Stimulated activated CD4-positive, alpha-beta T cell treated with anti-CD3 and anti-CD28 coated beads, Interleukin-1b, Interleukin-23, amount 100 ng/mL, for 1 hour (primary cell): ENCODE measurements at regions not wholly inside any gene's neighbourhood (a gene's known extent, or its start where the extent isn't known, plus 50 kb on each side); places are given as distances from the start of the nearest gene placed in this dataset.

Experiments
- DNase-seq, 2 donors: peaks; one replicate each; pipeline ENCODE4 v3.0.0-alpha.2; 2020; ENCODE audit warnings: low read depth in 2 of 2

GRCh38 chr6:139608466-139609261, 234.2 kb upstream of the CITED2 start:
- no peak for DNase-seq

DNA sequence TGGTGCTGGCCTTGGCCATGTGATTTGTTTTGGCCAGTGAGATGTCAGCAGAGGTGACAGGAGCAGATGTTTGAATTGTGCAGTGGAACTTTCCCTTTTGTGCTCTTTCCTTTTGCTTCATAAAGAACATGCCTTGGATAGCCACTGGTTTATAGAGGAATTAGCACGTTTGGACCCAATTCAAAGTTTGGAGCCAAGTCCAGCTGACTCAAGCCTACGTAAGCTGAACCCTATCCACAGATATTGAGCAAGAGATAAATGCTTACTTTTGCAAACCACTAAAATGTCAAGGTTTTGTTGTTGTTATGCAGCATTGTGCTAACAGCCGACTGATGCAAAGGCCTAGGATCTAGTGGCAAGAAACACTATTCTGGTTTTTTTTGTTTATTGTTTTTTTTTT, 230.9 kb upstream of the CITED2 start:
- DNase-seq: no peak

DNA sequence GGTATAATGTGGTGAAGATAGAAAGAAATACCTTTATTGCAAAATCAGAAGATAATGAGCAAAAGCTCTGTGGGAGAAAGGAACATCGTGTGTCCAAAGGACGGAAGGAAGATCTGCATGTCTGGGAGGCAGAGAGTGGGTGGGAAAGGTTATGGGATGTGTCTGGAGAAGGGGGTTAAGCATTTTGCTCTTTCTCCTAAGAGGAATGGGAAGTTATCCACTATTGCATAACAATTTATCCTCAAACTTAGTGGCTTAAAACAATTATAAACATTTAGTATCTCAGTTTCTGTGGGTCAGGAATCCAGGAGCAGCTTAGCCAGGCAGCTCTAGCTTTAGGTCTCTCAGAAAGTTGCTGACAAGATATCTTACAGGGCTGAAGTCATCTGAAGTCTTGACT, 229.1 kb upstream of the CITED2 start:
- DNase-seq: no peak

- no peak for DNase-seq
Measured at GRCh38 chr6:139602577-139602976, 228.1 kb upstream of the CITED2 start.

DNA sequence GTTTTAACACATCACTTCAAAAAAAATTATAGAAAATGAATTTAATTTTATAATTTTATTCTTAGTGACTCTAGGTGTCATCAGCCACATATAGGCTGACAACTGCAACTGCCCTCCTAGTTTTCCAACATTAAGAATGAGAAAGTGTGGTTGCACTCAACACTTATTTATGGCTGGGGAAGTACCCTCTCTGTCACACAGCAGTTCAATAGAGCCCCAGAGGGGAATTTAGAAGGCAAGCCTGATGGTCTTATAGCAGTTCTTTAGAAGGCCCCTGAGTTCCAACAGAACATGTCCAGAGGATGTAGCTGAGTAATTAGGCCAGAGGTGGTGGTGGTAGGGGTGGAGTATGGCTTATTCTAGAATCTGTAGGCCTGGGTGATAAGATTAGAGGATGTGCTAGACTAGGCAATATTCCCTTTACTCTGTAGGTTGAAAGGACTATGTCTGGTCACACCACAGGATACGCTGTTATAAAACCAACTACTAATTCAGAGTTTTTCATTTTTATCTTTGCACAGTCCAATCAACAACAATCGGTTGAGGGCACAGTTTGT, 226.5 kb upstream of the CITED2 start:
- DNase-seq: no peak

- no peak for DNase-seq
Measured at GRCh38 chr6:139600343-139600742, 225.9 kb upstream of the CITED2 start.

- no peak for DNase-seq
Measured at GRCh38 chr6:139597771-139598755, 223.6 kb upstream of the CITED2 start.

DNA sequence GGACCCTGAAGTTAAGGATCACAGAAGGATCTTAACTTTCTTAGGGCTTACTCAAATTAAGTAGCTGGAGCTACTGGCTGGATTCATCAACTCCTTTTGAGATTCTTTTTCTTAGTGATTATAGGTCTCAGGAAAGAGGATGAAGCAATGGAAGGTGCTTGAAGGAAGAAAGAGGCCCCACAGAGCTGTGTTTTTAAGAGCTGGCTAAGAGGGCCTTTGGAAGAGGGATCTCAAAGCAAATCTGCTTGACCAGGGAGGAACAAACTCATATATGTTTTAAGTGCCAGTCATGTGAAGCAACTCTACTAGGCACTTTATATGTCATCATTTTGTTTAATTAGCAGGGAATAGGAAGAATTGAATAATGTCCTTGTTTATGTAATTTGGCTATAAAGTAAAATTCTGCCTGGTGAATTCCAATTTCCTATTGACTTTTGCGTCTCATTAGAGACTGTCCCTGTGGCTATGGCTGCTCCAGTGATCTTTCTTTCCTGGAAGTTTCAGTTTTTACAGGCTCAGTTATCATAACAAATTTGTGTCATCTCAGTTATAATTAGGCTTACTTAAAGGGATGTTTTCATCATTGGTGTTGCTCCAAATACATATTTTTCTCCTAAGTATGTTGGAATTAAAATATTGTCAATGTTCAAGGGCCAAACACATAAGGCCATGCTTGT, 222.8 kb upstream of the CITED2 start:
- no peak for DNase-seq

DNA sequence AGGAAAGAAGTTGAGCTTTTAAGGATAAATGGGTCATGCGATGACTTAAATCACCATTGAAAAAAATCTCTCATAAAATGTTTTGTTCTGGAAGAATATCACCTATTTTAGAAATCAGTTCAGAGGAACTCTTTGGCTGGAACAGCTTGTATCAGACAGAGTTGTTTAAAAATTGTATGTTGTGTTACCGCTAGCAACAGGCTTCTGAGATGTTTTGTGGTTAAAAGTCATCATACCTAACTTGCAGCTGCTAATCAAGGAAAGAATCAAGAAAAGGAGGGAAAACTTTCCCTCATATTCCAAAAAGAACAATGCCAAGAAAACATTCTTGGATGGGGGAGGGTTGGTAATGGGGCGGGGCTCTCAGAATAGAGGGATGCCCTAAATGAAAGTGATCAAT, 220.7 kb upstream of the CITED2 start:
- DNase-seq: no peak

- DNase-seq: no peak
Measured at GRCh38 chr6:139594333-139594965, 220.0 kb upstream of the CITED2 start.

GRCh38 chr6:139593081-139593480, 218.6 kb upstream of the CITED2 start:
- DNase-seq: no peak

GRCh38 chr6:139592011-139592410, 217.6 kb upstream of the CITED2 start:
- no peak for DNase-seq

DNA sequence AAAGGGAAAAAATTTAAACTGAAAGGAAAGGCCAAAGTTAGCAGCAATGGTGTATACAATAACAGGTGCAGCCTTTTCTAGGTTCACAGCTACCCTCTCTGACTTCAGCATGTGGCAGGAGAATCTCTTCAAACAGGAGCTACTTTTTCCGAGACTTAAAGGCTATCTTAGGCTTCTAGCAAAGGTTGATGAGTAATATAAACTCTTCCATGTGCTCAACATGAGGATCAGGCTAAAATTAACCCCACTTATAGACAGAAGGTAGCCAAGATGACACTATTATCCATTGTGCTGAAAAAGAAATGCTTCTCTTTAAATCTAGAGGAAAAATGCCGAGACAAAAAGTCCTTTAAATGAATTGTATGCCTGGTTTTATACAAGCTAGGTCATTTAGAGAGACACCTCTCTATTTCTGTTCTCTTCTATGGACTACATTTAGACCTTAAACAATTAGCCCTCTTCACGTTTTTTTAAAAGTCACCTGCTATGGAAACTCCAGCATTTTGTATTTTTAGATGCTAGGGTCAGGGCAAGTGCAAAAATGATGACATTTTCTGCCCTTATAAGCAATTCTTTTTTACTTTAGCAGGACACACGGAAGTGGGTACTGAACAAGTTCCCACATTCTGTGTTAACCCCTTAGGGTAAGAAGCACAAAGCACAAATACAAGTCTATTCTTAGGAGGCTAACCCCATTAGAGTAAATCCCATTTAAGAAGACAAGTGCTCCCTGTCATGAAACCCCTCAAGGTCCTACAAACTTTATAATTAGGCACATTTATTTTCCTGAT, 216.8 kb upstream of the CITED2 start:
- DNase-seq: no peak

DNA sequence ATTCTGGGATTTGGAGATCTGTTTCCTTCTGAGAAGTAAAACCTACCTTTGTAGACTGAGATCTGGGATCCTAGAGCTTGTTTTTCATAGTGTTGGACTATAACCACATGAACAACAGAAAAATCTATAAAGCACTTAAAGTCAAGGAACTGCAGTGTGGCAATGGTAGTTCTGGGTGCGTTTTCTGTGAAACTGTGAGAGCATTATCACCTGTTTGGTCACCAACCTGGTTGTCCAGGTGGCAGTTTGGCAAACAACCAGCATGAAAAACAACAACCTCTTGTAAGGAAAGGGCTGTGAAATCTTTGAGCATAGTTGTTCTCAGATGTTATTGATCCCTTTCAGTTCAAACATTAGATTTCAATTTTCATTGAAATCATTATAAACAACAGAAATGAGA, 215.8 kb upstream of the CITED2 start:
- DNase-seq: no peak

GRCh38 chr6:139588734-139589593, 214.5 kb upstream of the CITED2 start:
- no peak for DNase-seq

- no peak for DNase-seq
Measured at GRCh38 chr6:139588076-139588639, 213.7 kb upstream of the CITED2 start.

GRCh38 chr6:139587469-139587868, 213.0 kb upstream of the CITED2 start:
- DNase-seq: no peak

DNA sequence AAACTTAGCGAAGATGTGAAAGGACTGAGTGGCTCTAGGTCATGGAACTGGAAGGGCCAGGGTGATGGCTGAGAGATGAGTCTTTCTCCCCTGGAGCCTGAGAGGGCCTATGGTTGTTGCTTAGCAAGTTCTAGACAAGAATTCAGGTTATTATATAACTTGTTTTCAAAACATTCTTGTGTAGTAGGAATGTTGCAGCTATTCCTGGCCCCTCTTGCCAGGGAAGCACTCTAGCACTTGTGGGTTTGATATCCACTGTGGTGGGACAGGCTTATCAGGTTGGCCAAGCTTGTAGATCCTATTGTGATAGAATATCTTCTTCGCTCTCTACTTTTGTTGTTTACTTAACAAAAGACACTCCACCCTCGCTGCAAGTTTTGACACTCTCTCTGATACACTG, 211.8 kb upstream of the CITED2 start:
- no peak for DNase-seq

DNA sequence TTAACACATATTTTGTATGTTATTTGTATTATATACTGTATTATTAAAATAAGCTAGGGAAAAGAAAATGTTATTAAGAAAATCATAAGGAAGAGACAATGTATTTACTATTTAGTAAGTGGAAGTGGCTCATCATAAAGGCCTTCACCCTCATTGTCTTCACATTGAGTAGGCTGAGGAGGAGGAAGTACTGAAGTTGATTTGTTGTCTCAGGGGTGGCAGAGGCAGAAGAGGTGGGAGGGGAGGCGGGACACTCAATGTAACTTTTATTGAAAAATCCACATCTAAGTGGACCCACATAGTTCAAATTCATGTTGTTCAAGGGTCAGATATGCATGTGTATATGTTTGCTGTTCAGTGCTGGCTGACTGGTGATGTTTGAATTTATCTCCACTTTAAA, 210.2 kb upstream of the CITED2 start:
- DNase-seq: no peak
